ENCODE measurements at regions not wholly inside any gene's neighbourhood (a gene's known extent, or its start where the extent isn't known, plus 50 kb on each side); places are given as distances from the start of the nearest gene placed in this dataset.

- no peak for TF ChIP-seq CHD2 (IDR thresholded peaks at IDR 0.05; ENCODE audit: low read length, partially characterized antibody)
- TF ChIP-seq, protein P1, sequence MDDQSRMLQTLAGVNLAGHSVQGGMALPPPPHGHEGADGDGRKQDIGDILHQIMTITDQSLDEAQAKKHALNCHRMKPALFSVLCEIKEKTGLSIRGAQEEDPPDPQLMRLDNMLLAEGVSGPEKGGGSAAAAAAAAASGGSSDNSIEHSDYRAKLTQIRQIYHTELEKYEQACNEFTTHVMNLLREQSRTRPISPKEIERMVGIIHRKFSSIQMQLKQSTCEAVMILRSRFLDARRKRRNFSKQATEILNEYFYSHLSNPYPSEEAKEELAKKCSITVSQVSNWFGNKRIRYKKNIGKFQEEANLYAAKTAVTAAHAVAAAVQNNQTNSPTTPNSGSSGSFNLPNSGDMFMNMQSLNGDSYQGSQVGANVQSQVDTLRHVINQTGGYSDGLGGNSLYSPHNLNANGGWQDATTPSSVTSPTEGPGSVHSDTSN (IDR thresholded peaks at IDR 0.05), result no peak
- TF ChIP-seq FOSL2 (IDR thresholded peaks at IDR 0.05), result no peak
- TF ChIP-seq FOSL2 (CRISPR knock-in tag; IDR thresholded peaks at IDR 0.05), result no peak
- TF ChIP-seq, protein P2, sequence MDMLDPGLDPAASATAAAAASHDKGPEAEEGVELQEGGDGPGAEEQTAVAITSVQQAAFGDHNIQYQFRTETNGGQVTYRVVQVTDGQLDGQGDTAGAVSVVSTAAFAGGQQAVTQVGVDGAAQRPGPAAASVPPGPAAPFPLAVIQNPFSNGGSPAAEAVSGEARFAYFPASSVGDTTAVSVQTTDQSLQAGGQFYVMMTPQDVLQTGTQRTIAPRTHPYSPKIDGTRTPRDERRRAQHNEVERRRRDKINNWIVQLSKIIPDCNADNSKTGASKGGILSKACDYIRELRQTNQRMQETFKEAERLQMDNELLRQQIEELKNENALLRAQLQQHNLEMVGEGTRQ (IDR thresholded peaks at IDR 0.05), result no peak
- TF ChIP-seq, protein P3, sequence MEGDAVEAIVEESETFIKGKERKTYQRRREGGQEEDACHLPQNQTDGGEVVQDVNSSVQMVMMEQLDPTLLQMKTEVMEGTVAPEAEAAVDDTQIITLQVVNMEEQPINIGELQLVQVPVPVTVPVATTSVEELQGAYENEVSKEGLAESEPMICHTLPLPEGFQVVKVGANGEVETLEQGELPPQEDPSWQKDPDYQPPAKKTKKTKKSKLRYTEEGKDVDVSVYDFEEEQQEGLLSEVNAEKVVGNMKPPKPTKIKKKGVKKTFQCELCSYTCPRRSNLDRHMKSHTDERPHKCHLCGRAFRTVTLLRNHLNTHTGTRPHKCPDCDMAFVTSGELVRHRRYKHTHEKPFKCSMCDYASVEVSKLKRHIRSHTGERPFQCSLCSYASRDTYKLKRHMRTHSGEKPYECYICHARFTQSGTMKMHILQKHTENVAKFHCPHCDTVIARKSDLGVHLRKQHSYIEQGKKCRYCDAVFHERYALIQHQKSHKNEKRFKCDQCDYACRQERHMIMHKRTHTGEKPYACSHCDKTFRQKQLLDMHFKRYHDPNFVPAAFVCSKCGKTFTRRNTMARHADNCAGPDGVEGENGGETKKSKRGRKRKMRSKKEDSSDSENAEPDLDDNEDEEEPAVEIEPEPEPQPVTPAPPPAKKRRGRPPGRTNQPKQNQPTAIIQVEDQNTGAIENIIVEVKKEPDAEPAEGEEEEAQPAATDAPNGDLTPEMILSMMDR (IDR thresholded peaks at IDR 0.05), result no peak
- no peak for TF ChIP-seq POLR2A (IDR thresholded peaks at IDR 0.05; ENCODE audit: low read length)
- no peak for TF ChIP-seq JUNB (IDR thresholded peaks at IDR 0.05)
- no peak for TF ChIP-seq REST (IDR thresholded peaks at IDR 0.05)
- no peak for TF ChIP-seq RCOR1 (IDR thresholded peaks at IDR 0.05; ENCODE audit: low read depth, low read length)
- TF ChIP-seq MYC (IDR thresholded peaks at IDR 0.05; ENCODE audit: borderline replicate concordance, low read length), result no peak
- no peak for TF ChIP-seq MAX (IDR thresholded peaks at IDR 0.05)
- TF ChIP-seq EP300 (IDR thresholded peaks at IDR 0.05), result no peak
- no peak for TF ChIP-seq RARB (CRISPR knock-in tag; IDR thresholded peaks at IDR 0.05)
- no peak for TF ChIP-seq RFX5 (IDR thresholded peaks at IDR 0.05)
Measured at GRCh38 chr16:60295451-60295850, 1561.3 kb upstream of the GOT2 start.
